Mesenchymal stem cell (in vitro differentiated cells and primary cell): ENCODE measurements at regions not wholly inside any gene's neighbourhood (a gene's known extent, or its start where the extent isn't known, plus 50 kb on each side); places are given as distances from the start of the nearest gene placed in this dataset.
A peak's percentile ranks its signal among the peaks of the same experiment; 100 is the strongest.
"Not testable (repeated sequence)": the region's sequence is repeated elsewhere in the genome, so short reads cannot be mapped to it uniquely, and the experiment has no call there.

Experiments used
- DNase-seq: peaks from one replicate; pipeline ENCODE4 v3.0.0-alpha.2; 2013
- H2AFZ ChIP-seq: one replicate; pipeline ENCODE4 v1.6.1; 2013; ENCODE audit warnings: low read depth, mild to moderate bottlenecking, control low read depth, inconsistent platforms, low read length, moderate library complexity
- H2AK5ac ChIP-seq: 2 replicates; pipeline ENCODE4 v1.6.1; 2013; ENCODE audit warnings: low read length, moderate library complexity, mild to moderate bottlenecking, inconsistent platforms; ENCODE audit not compliant: severe bottlenecking
- H2BK120ac ChIP-seq: one replicate; pipeline ENCODE4 v1.6.1; 2013; ENCODE audit warnings: low read depth, mild to moderate bottlenecking, inconsistent platforms, low read length, moderate library complexity
- H2BK12ac ChIP-seq, 2 experiments: one replicate each; pipeline ENCODE4 v1.6.1; 2013; ENCODE audit warnings: inconsistent platforms in 2 of 2, low read length in 2 of 2, mild to moderate bottlenecking in 2 of 2, moderate library complexity in 2 of 2, control low read depth in 1 of 2
- H2BK15ac ChIP-seq: one replicate; pipeline ENCODE4 v1.6.1; 2013; ENCODE audit warnings: mild to moderate bottlenecking, low read depth, inconsistent platforms; ENCODE audit not compliant: poor library complexity, severe bottlenecking
- H2BK5ac ChIP-seq: 2 replicates; pipeline ENCODE4 v1.6.1; 2013; ENCODE audit warnings: low read depth, mild to moderate bottlenecking, low read length, control low read depth, inconsistent platforms; ENCODE audit not compliant: poor library complexity, severe bottlenecking
- H3K14ac ChIP-seq, 2 experiments: one replicate each; pipeline ENCODE4 v1.6.1; 2013; ENCODE audit warnings: inconsistent platforms in 2 of 2, low read length in 2 of 2, control low read depth in 1 of 2, mild to moderate bottlenecking in 1 of 2, moderate library complexity in 1 of 2
- H3K18ac ChIP-seq, 2 experiments: one replicate each; pipeline ENCODE4 v1.6.1; 2013; ENCODE audit warnings: inconsistent platforms in 2 of 2, low read length in 2 of 2, control low read depth in 1 of 2, low read depth in 1 of 2, mild to moderate bottlenecking in 1 of 2
- H3K23ac ChIP-seq, 2 experiments: one replicate each; pipeline ENCODE4 v1.6.1; 2013; ENCODE audit warnings: inconsistent platforms in 2 of 2, low read length in 2 of 2, mild to moderate bottlenecking in 2 of 2, moderate library complexity in 2 of 2, control low read depth in 1 of 2
- H3K27ac ChIP-seq: 2 replicates; pipeline ENCODE4 v1.5.1; 2013; ENCODE audit warnings: mild to moderate bottlenecking, moderate library complexity, low read length, control low read depth, inconsistent platforms; ENCODE audit not compliant: poor library complexity, severe bottlenecking
- H3K27me3 ChIP-seq, 2 experiments: 2 replicates each; pipeline versions ENCODE4 v1.6.1 to v1.7.0; 2013; ENCODE audit warnings: low read length in 2 of 2, mild to moderate bottlenecking in 2 of 2, moderate library complexity in 2 of 2, control low read depth in 1 of 2, inconsistent platforms in 1 of 2; ENCODE audit not compliant: control insufficient read depth in 1 of 2, insufficient read depth in 1 of 2
- H3K36me3 ChIP-seq, 2 experiments: 2 replicates each; pipeline versions ENCODE4 v1.6.1 to v1.7.0; 2013; ENCODE audit warnings: low read length in 2 of 2, control low read depth in 1 of 2, inconsistent platforms in 1 of 2, low read depth in 1 of 2, mild to moderate bottlenecking in 1 of 2; ENCODE audit not compliant: insufficient read depth in 2 of 2, control insufficient read depth in 1 of 2
- H3K4ac ChIP-seq, 2 experiments: one replicate each; pipeline ENCODE4 v1.6.1; 2013; ENCODE audit warnings: inconsistent platforms in 2 of 2, low read length in 2 of 2, mild to moderate bottlenecking in 2 of 2, moderate library complexity in 2 of 2, control low read depth in 1 of 2, low read depth in 1 of 2
- H3K4me1 ChIP-seq: 2 replicates; pipeline ENCODE4 v1.6.1; 2013; ENCODE audit warnings: low read depth, low read length, control low read depth; ENCODE audit not compliant: control insufficient read depth, insufficient read depth
- H3K4me2 ChIP-seq: 2 replicates; pipeline ENCODE4 v1.6.1; 2013; ENCODE audit warnings: low read length, mild to moderate bottlenecking, inconsistent platforms; ENCODE audit not compliant: poor library complexity, severe bottlenecking
- H3K4me3 ChIP-seq, 2 experiments: 2 replicates each; pipeline versions ENCODE4 v1.5.1 to v1.7.0; 2013; ENCODE audit warnings: low read length in 2 of 2, mild to moderate bottlenecking in 2 of 2, control low read depth in 1 of 2, low read depth in 1 of 2; ENCODE audit not compliant: insufficient read depth in 1 of 2
- H3K79me1 ChIP-seq: replicated peaks from 2 replicates; pipeline ENCODE4 v1.6.1; 2013; ENCODE audit warnings: mild to moderate bottlenecking, control low read depth, low read length, inconsistent platforms; ENCODE audit not compliant: poor library complexity, severe bottlenecking
- H3K9ac ChIP-seq: 2 replicates; pipeline ENCODE4 v1.7.0; 2013; ENCODE audit warnings: mild to moderate bottlenecking, low read length, moderate library complexity
- H3K9me3 ChIP-seq: 2 replicates; pipeline ENCODE4 v1.7.0; 2013; ENCODE audit warnings: mild to moderate bottlenecking, low read length; ENCODE audit not compliant: control insufficient read depth
- H4K8ac ChIP-seq: one replicate; pipeline ENCODE4 v1.6.1; 2013; ENCODE audit warnings: inconsistent platforms, mild to moderate bottlenecking, low read length, moderate library complexity
- H4K91ac ChIP-seq: one replicate; pipeline ENCODE4 v1.6.1; 2013; ENCODE audit warnings: mild to moderate bottlenecking, low read length, inconsistent platforms
- WGBS: methylation state at CpG from one replicate; pipeline ENCODE4 v1.1.7; 2013; ENCODE audit warnings: mixed read lengths; 5-methylcytosine and 5-hydroxymethylcytosine counted together

GRCh38 chr6:137717074-137718073 lies 149.7 kb upstream of the TNFAIP3 start:
- DNase-seq: no peak
- no peaks in the 10 kb centered on the region for H3K79me1 ChIP-seq
- no peak overlapping the region for H2AK5ac ChIP-seq
- H3K23ac ChIP-seq: no peak overlapping the region
- no peak overlapping the region for H3K18ac ChIP-seq
- no peak overlapping the region for H2BK15ac ChIP-seq
- no peaks in the 10 kb centered on the region for H3K36me3 ChIP-seq
- H3K27me3 ChIP-seq: no peaks in the 10 kb centered on the region
- no peak overlapping the region for H3K27ac ChIP-seq
- H3K4me1 ChIP-seq: no peaks in the 10 kb centered on the region
- H2BK5ac ChIP-seq: no peak overlapping the region
- no peaks in the 10 kb centered on the region for H3K9me3 ChIP-seq
- no peak overlapping the region for H2BK120ac ChIP-seq
- H3K4ac ChIP-seq: no peak overlapping the region
- no peak overlapping the region for H2AFZ ChIP-seq
- H2BK12ac ChIP-seq: no peak overlapping the region
- H4K8ac ChIP-seq: no peak overlapping the region
- H3K4me2 ChIP-seq: no peak overlapping the region
- no peak overlapping the region for H3K14ac ChIP-seq
- H3K9ac ChIP-seq: no peak overlapping the region
- 86% methylated on average over 6 of the region's 7 CpGs for WGBS
- no peak overlapping the region for H3K4me3 ChIP-seq
- H4K91ac ChIP-seq: no peak overlapping the region

DNA sequence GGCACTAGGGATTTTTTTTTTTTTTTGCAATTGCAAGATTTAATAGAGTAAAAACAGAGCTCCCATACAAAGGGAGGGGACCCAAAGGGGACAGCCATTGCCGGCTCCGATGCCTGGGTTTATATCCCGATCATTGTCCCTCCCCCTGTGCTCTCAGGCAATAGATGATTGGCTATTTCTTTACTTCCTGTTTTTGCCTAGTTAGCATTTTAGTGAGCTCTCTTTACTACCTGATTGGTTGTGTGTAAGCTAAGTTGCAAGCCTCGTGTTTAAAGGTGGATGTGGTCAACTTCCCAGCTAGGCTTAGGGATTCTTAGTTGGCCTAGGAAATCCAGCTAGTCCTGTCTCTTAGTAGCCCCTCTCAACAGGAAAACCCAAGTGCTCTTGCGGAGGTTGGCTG lies 148.2 kb upstream of the TNFAIP3 start:
- not testable (repeated sequence) for H4K8ac ChIP-seq, H2BK15ac ChIP-seq, H2AFZ ChIP-seq, H3K36me3 ChIP-seq, H3K18ac ChIP-seq, H2BK120ac ChIP-seq, H3K27ac ChIP-seq, H2BK5ac ChIP-seq, H2BK12ac ChIP-seq, H3K4me2 ChIP-seq, H3K4me3 ChIP-seq, H3K4me1 ChIP-seq, H3K14ac ChIP-seq, H3K9me3 ChIP-seq, H3K23ac ChIP-seq, H3K79me1 ChIP-seq, H3K27me3 ChIP-seq, H4K91ac ChIP-seq, H3K9ac ChIP-seq, DNase-seq, H3K4ac ChIP-seq, H2AK5ac ChIP-seq
- WGBS: 84% methylated on average over 4 of the region's 5 CpGs

- peak; percentile 32 for DNase-seq
- Histone ChIP-seq H3K79me1 (no peaks in the 10 kb centered on the region), H2BK5ac (no peak overlapping the region), H2AK5ac (no peak overlapping the region), H3K27ac (no peak overlapping the region), H3K14ac (no peak overlapping the region), H2BK15ac (no peak overlapping the region), H3K27me3 (no peaks in the 10 kb centered on the region), H3K23ac (no peak overlapping the region), H3K4me2 (no peak overlapping the region), H3K9ac (no peak overlapping the region), H2BK120ac (no peak overlapping the region), H2BK12ac (peak overlapping the region in 1 of 2 experiments; percentile 6), H3K4me1 (no peaks in the 10 kb centered on the region), H3K9me3 (no peaks in the 10 kb centered on the region), H3K4ac (no peak overlapping the region), H4K91ac (no peak overlapping the region), H3K4me3 (no peak overlapping the region), H3K18ac (peak overlapping the region in 1 of 2 experiments; percentile 19), H4K8ac (peak overlapping the region; percentile 69), H3K36me3 (no peaks in the 10 kb centered on the region), H2AFZ (no peak overlapping the region)
- WGBS: 85% methylated on average over 5 of the region's 5 CpGs
Observed at GRCh38 chr6:137722749-137723272, 144.2 kb upstream of the TNFAIP3 start.

DNA sequence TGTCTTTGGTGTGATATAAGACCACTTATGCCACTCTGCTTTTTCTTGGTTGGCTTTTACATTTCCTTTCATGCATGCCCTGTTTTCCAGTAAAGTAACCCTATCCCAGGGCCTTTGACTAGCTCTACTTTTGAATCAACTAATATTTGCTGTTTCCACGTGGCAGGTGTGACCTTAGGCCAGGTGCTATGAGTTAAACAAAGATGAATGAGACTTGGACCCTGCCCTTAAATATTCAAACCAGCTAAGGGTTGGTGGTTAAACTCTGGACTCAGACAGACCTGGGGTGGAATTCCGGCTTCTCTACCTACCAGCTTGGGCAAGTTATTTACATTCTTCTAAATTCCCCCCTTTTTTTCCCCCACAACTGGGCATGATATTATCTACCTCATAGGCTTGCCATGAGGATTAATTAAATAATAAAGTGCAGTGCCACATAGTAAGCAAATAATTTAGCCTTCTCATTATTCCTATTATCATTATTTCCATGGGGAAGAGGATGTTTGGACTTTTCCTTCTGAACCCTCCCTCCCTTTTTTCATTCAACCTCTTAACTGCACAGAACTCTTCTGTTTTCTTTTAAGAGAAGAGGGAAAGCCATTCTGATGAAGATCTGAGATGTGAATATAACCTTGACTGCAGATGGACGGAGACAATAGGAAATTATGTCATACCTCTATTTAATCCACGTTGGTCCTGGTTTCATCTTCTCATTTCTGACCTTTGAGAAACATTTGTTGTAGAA lies 143.6 kb upstream of the TNFAIP3 start:
- no peak overlapping the region for H3K18ac ChIP-seq
- H3K36me3 ChIP-seq: no peaks in the 10 kb centered on the region
- 100% methylated on average over 1 of the region's 4 CpGs for WGBS

More for the DNA sequence above, 143.6 kb upstream of the TNFAIP3 start:
- Histone ChIP-seq H2BK12ac (no peak overlapping the region), H3K4ac (no peak overlapping the region), H2BK120ac (no peak overlapping the region), H3K9me3 (no peaks in the 10 kb centered on the region), H3K4me1 (no peaks in the 10 kb centered on the region), H3K14ac (no peak overlapping the region), H3K23ac (no peak overlapping the region), H3K4me3 (no peak overlapping the region), H2BK5ac (no peak overlapping the region), H3K79me1 (no peaks in the 10 kb centered on the region), H4K8ac (no peak overlapping the region), H3K27ac (no peak overlapping the region), H3K4me2 (no peak overlapping the region), H3K27me3 (no peaks in the 10 kb centered on the region), H3K9ac (no peak overlapping the region), H2AFZ (no peak overlapping the region), H2BK15ac (no peak overlapping the region), H4K91ac (no peak overlapping the region), H2AK5ac (no peak overlapping the region)
- DNase-seq: no peak
